SH-SY5Y (cell line): ENCODE measurements at regions not wholly inside any gene's neighbourhood (a gene's known extent, or its start where the extent isn't known, plus 50 kb on each side); places are given as distances from the start of the nearest gene placed in this dataset.

Source experiments
- GATA2 ChIP-seq: IDR thresholded peaks from 2 replicates; pipeline ENCODE4 v1.6.1; 2011; ENCODE audit warnings: mild to moderate bottlenecking, low read depth, low read length
- GATA3 ChIP-seq: IDR thresholded peaks from 2 replicates; pipeline ENCODE4 v1.6.1; 2011; ENCODE audit warnings: low read depth, mild to moderate bottlenecking, low read length, moderate library complexity

GRCh38 chr10:44307691-44308090, 77.2 kb downstream of the CXCL12 start:
- TF ChIP-seq GATA2 (no peak), GATA3 (no peak)
